GM18498 (cell line): ENCODE measurements at regions not wholly inside any gene's neighbourhood (a gene's known extent, or its start where the extent isn't known, plus 50 kb on each side); places are given as distances from the start of the nearest gene placed in this dataset.
"Not testable (repeated sequence)": the region's sequence is repeated elsewhere in the genome, so short reads cannot be mapped to it uniquely, and the experiment has no call there.

Experiments
- ATAC-seq: cut with Tn5 transposase; IDR thresholded peaks from one replicate; pipeline ENCODE4 v1.9.1; 2021; ENCODE audit warnings: mild to moderate bottlenecking, moderate library complexity; ENCODE audit not compliant: unreplicated experiment

DNA sequence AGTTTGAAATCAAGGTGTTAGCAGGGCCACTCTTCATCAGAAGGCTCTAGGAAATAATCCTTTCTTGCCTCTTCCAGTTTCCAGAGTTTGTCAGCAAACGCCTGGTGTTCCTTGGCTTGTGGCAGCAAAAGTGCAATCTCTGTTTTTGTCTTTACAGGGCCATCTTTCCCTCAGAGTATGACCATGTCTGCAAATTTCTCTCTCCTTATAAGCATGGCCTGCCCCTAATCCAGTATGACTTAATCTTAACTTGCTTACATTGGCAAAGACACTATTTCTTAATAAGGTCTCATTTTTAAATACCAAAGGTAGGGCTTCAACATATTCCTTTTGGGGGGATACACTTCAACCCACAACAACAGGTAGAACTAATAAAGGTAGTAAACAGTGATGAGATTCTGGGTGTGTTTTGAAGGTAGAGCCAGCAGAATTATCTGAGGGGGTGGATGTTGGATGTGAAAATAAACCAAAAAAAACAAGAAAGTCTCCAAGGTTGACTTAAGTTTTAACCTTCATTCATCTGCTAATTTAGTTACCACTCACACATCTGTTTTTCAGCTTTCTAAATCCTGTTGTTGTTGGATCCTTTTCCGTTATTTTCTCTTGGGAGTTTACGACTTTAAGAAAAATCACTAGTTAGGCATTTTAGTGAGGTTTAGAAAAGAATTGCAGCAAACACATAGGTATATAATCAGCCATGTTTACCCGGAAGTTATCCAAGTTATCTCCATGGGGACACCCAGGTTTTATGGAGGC, 234.4 kb upstream of the FIGN start:
- no peak for ATAC-seq

DNA sequence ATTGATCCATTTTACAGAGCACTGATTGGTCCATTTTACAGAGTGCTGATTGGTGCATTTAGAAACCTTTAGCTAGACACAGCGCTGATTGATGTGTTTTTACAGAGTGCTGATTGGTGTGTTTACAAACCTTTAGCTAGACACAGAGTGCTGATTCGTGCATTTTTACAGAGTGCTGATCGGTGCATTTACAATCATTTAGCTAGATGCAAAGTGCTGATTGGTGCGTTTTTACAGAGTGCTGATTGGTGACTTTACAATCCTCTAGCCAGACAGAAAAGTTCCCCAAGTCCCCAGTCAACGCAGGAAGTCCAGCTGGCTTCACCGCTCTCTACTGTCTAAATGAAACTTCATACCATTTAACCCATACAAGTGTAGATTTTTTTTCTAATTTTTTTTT, 228.5 kb upstream of the FIGN start:
- ATAC-seq: not testable (repeated sequence)

DNA sequence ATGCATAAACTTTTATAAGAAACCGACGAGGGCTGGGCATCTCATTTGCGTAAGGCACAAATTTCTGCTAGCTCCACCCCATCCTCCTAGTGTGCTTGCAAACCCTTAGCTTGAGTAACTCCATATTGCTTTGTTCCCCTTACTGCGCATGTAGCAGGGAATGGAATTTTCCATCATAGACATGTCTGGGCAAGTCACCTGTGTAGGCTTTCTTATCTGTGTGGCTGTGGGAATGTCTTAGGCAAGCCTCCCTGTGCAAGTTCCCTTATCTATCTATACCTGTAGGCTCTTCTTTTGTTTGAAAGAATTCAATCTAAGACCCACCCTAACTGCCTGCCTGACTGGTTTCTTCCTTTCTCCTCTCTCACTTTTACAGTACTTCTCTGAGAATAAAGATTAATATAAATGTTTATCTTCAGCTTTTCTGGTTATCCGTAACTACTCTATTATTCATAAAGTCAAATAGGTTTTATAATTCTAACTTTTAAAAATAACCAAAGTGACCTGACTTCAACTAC, 217.6 kb upstream of the FIGN start:
- ATAC-seq: no peak

DNA sequence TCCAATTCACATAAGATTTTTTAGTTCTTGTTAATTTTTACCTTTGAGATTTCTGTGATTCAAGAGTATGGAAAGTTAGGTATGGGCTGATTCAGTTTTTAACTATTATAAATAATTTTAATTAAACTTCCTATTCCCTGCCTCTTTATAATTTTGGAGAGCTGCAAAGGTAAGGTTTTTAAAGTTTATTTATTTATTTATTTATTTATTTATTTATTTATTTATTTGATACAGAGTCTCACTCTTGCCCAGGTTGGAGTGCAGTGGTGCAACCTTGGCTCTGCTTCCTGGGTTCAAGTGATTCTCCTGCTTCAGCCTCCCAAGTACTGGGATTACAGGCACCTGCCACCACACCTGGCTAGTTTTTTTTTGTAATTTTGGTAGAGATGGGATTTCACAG, 215.5 kb upstream of the FIGN start:
- no peak for ATAC-seq

DNA sequence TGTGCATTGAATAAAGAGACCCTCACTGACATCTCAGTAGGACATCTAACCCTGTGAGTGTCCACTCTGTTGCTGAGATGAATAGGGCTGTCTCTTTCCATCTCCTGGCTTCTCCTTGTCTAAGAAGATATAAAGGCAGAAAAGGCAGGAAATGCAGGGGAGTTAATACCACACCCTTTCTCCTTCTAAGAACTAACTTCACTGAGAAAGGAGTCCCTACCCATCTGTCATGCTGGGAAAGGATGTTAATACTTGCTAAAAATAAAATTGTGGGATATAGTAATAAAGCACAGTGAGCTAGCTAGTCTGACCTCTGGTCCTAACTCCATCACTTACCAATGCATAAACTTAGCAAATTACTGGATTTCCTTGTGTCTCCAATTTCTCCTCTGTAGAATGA, 213.9 kb upstream of the FIGN start:
- ATAC-seq: no peak

DNA sequence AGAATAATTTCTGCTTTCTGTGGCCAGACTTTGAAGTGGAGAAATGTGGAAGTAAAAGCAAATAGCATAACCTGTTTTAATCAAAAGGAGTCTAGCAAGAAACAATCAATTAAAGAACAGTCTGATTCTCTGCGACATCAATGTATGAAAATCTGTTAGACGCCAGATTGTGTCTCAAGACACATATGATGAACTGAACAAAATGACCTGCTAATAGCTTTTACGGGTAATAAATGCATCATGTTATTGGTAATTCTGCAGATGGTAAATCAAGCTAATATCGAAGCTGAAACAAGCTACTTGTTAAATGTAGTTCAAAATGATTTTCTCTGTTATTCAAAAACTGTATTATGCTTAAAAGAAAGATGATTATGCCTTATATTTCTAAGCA, 208.5 kb upstream of the FIGN start:
- ATAC-seq: no peak

DNA sequence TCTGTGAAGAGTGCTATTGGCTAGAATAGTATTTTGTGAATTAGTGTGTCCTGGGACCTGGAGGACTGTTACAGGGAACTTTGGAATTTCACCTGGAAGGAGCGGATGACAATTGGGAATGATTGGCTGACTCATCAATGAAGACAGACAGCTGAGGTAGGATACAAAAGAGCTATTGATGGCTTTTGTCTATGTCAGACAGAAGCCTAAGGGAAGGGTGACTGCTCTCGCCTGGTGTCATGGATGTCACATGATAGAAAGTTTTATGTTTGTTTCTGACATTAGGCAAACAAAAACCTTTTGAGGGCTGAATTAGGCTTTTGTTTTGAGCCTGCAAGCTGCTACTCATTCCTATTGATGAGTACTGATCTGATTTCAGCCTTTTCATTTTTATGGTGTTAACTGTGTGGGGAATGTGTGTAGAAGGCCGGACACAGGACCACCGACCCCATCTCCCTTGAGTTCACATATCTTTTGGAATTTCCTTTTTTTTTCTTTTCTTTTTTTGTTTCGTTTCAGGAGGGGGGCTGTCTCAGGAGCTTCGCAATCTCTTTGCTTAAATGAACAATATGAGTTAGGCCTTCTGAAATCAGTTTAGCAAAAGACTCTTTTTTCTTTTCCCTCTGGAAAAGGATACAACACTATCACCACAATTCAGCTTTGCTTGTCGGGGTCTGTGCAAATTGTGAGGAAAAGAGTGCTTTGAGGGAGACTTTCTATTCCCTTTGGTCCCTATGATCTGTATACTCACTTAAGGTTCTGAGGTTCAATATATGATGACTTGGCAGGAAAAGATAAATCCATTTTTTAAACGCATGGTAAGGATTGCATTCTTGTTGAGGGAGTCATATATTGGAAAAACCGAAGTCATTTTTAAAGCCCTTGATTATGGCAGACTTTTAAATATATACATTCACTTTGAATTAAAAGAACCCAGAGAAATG, 207.9 kb upstream of the FIGN start:
- ATAC-seq: no peak

DNA sequence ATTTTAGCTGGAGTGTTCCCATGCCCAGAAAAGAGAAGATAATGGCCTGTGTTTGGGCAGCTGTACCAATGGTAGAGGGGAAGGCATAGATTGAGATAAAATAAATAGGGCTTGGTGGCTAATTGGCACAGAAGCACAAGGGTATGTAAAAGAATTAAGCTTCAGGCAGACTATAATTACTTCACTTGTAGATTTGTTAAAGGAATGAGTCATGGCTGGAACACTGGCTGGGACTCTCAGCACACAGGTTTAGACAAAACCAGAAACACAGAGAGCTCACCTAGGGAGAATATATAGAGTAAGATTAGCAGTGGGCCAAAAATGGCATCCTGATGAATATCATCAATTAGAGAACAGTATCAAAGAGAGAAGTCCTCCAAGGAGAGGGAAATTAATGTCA, 198.3 kb upstream of the FIGN start:
- no peak for ATAC-seq

DNA sequence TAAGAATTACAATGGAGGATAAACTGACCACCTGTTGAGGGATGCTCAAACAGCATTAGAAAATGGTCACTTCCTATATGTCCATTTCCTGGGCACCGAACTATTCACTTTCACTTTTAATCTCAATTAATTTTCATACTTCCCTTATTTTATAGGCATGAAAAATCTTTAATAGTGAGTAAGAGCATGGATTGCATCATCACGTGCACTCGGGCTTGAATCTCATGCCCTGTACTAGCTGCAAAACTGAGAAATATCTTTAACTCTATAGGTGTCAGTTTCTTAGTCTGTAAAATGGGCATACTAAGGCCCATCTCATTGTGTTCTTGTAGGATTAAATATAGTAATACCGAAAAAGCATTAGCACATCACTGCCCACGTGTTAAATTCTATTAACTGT, 183.9 kb upstream of the FIGN start:
- no peak for ATAC-seq

DNA sequence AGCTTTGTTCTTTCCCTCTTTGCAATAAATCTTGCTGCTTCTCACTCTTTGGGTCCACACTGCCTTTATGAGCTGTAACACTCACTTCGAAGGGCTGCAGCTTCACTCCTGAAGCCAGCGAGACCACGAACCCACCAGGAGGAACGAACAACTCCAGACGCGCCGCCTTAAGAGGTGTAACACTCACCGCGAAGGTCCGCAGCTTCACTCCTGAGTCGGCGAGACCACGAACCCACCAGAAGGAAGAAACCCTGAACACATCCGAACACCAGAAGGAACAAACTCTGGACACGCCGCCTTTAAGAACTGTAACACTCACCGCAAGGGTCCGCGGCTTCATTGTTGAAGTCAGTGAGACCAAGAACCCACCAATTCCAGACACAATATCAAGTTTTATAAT, 178.7 kb upstream of the FIGN start:
- not testable (repeated sequence) for ATAC-seq

DNA sequence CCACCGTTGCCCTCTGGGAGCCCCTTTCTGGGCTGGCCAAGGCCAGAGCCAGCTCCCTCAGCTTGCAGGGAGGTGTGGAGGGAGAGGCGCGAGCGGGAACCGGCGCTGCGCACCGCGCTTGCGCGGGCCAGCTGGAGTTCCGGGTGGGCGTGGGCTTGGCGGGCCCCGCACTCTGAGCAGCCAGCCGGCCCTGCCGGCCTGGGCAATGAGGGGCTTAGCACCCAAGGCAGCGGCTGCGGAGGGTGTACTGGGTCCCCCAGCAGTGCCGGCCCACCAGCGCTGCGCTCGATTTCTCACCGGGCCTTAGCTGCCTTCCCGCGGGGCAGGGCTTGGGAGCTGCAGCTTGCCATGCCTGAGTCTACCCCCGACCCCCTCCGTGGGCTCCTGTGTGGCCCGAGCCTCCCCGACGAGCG, 177.7 kb upstream of the FIGN start:
- ATAC-seq: not testable (repeated sequence)

DNA sequence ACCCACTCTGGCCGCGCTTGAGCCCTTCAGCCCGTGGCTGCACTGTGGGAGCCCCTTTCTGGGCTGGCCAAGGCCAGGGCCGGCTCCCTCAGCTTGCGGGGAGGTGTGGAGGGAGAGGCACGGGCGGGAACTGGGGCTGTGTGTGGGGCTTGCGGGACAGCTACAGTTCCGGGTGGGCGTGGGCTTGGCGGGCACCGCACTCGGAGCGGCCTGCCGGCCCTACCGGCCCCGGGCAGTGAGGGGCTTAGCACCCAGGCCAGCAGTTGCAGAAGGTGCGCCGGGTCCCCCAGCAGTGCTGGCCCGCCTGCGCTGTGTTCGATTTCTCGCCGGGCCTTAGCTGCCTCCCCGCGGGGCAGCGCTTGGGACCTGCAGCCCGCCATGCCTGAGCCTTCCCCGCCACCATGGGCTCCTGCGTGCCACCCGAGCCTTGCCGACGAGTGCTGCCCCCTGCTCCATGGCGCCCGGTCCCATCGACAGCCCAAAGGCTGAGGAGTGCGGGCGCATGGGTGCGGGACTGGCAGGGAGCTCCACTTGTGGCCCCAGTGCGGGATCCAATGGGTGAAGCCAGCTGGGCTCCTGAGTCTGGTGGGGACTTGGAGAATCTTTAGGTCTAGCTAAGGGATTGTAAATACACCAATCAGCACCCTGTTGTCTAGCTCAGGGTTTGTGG, 173.7 kb upstream of the FIGN start:
- no peak for ATAC-seq

DNA sequence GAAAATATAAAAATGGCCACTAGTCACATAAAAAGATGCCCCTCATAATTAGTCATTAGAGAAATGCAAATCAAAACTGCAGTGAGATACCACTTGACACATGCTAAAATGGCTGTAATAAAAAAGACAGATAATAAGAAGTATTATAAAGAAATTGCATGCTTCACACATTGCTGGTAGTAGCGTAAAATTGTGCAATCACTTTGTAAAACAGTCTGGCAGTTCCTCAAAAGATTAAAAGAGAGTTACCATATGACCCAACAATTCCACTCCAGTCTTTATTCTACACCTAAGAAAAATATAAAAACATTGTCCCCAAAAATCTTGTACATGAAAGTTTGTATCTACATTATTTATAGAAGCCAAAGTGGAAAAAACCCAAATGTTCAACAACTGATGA, 170.6 kb upstream of the FIGN start:
- ATAC-seq: no peak

DNA sequence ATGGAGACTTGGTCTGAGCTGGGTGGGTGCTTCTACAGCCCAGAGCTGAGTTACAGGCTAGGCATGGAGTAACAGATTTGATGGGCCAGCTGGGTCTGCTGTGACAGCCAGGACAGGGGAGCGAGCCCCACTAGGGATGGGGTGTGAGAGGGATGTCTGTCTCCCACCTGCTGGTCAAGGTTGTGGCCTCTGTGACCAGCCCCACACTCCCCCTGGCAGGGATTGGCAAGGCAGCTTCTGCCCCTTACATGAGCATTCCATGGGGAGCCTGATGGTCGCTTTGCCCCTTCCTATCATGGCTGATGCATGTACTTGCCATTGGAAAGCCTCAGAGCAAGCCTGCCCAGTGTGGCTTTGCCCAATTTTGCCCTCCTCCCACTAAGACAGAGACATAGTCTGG, 162.0 kb upstream of the FIGN start:
- ATAC-seq: no peak

DNA sequence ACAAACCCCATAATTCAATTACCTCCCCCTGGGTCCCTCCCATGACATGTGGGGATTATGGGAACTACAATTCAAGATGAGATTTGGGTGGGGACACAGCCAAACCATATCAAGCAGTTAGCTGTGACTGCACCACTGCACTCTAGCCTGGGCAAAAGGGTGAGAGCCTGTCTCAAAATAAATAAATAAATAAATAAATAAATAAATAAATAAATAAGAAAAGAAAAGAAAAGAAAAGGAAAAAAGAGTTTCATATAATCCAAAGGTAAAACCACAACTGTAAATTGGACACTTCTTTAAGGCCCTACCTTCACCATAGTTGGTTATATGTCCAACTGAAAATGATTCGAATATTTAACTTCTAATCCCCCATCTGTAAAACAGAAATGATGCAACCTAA, 157.6 kb upstream of the FIGN start:
- ATAC-seq: not testable (repeated sequence)

DNA sequence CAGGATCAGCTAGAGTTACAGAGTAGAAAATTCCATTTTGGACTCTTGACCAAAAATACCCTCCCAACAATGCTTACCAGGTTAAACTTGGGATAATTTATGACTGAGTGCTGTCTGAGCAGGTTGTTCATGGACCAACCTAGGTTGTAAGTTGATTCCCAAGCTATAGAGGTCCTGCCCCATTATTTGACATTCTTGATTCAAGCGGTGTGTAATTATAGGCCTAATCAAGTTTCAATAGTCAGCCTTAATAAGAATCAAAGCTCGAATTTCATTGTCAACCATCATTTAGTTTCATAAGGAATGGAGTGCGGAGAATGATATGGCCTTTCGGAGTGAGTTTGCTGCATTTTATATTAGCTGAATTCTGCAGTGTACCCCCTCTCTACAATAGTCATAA, 152.8 kb upstream of the FIGN start:
- ATAC-seq: no peak

DNA sequence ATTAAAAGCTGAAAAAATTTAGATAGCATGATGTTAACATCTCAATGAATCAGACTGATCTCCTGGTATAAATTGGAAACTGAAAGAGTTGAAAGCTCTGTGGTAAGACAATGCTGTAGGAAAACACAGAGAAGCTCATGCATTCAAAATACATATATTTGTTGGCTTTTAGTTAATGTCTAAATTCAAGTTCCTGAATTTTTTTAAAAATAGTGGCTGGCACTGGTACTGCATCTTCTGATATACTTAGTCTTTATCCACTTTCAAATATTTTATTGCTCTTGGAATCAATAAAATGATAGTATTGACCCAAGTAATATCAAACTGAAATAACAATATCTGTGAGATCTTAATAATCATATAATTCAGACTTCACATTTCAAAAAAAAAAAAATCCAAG, 151.4 kb upstream of the FIGN start:
- no peak for ATAC-seq

DNA sequence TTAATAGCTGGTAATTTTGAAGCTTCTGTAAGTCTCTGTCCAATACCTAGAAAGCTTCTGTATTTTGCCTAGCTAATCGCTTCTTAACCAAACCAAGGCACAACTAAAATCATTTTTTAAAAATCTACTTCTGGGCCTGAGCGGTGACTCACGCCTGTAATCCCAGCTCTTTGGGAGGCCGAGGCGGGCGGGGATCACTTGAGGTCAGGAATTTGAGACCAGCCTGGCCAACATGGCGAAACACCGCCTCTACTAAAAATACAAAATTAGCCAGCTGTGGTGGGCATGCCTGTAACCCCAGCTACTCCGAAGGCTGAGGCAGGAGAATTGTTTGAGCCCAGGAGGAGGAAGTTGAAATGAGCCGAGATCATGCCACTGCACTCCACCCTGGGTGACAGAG, 148.6 kb upstream of the FIGN start:
- ATAC-seq: no peak

DNA sequence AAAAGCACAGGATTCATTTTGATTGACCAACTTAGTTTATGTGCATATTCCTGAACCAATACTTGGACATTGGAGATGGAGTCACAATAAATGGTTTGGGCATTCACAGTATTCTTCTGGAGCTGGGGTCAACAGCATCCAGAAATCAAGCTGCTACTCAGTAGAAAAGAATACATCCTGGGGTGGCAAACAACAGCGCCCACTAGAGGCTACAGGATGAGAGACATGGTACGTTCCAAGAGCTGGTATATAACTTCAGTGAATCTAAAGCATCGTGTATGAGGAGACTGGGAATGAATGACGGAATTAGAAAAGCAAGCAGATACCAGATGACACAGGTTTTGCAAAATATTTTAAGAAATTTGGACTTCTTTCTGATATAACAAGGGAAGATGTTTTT, 142.9 kb upstream of the FIGN start:
- no peak for ATAC-seq

DNA sequence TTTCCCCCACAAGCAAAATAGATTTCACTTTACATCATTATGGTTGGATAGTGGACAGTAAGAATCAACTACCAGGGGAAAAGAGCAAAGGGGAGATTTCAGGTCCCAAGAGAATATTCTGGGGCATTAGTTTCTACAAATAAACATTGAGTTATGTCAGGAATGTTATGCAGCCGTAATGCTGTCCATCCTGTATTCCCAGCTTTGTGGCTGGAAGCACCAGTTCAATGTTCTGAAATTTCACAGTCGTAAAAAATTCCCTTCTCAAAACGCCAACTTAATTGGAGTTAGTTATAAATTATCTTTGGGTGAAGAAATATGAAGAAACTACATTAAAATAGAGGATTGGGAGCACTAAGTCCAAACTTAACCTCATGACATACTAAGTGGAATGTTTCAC, 141.5 kb upstream of the FIGN start:
- ATAC-seq: no peak

DNA sequence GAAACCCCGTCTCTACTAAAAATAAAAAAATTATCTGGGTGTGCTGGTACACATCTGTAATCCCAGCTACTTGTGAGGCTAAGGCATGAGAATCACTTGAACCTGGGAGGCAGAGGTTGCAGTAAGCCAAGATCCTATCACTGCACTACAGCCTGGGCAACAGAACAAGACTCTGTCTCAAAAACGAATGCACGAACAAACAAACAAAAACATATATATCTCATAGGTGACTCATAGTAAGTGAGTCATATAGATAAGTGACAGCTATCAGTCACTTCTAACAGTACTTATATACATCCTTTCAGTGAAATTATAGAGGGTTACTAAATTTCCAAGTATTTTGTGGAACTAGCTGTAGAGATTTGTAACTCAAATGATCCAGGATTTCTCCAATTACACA, 127.3 kb upstream of the FIGN start:
- no peak for ATAC-seq
